Ovary (tissue), 7 donors: ENCODE measurements at regions not wholly inside any gene's neighbourhood (a gene's known extent, or its start where the extent isn't known, plus 50 kb on each side); places are given as distances from the start of the nearest gene placed in this dataset.

Experiments used
- DNase-seq, 5 donors: peaks; one replicate each; pipeline ENCODE4 v3.0.0-alpha.2; 2019 to 2020
- H3K27ac ChIP-seq, 2 donors: fragments of 200-600 bp; one replicate each; pipeline versions ENCODE4 v1.5.1 to v1.8.0; 2019 to 2022
- H3K27me3 ChIP-seq: fragments of 200-600 bp; one replicate; pipeline ENCODE4 v1.8.0; 2022
- H3K36me3 ChIP-seq: fragments of 200-600 bp; sonication (generic); one replicate; pipeline ENCODE4 v1.5.1; 2019
- H3K4me1 ChIP-seq: one replicate; pipeline ENCODE4 v1.8.1; 2013; ENCODE audit warnings: mild to moderate bottlenecking, moderate library complexity; ENCODE audit not compliant: insufficient read depth
- H3K4me3 ChIP-seq: fragments of 200-600 bp; sonication (generic); one replicate; pipeline ENCODE4 v1.5.1; 2017
- H3K9me3 ChIP-seq, 2 donors: fragments of 200-600 bp in 1 of 2; sonication (generic) in 1 of 2; one replicate each; pipeline versions ENCODE4 v1.5.1 to v1.8.1; 2013 to 2019; ENCODE audit warnings: mild to moderate bottlenecking in 1 of 2, moderate library complexity in 1 of 2
- CTCF ChIP-seq, 3 donors: fragments of 450-650 bp in 2 of 3; fragments of 200-600 bp in 1 of 3; IDR thresholded peaks; one replicate each; pipeline versions ENCODE4 v1.5.1 to v1.8.0; 2016 to 2022; ENCODE audit warnings: antibody characterized with exemption in 3 of 3, mild to moderate bottlenecking in 1 of 3
- EP300 ChIP-seq: sonication (generic); formaldehyde crosslinking; IDR thresholded peaks from one replicate; pipeline ENCODE4 v1.6.1; 2017; ENCODE audit warnings: antibody characterized with exemption
- POLR2A ChIP-seq: fragments of 450-650 bp; IDR thresholded peaks from one replicate; pipeline ENCODE4 v1.6.1; 2017; ENCODE audit warnings: antibody characterized with exemption, mild to moderate bottlenecking, moderate library complexity
- WGBS, 3 donors: extraction: QIAGEN DNeasy Blood & Tissue Kit in 1 of 3; methylation state at CpG; one replicate each; pipeline versions ENCODE4 v1.1.5 to v1.1.7; 2013 to 2017; 5-methylcytosine and 5-hydroxymethylcytosine counted together
- intact Hi-C, 4 donors: fragments of 100-400 bp; cut with DNase I; formaldehyde crosslinking; loops; one replicate each; pipeline versions ENCODE4 v1.11.0 to v1.15.1; 2022 to 2023
- donor health status: DM: no; HTN: no; CAD: no; lungs with moderate emphysema.
- donor health status: DM: no; HTN: no; CAD: no.
- donor health status: Bipolar disorder and iron deficiency.
- donor health status: DM: no; HTN: no; CAD: no.
- donor health status: DM: yes; HTN: yes; CAD: no.

GRCh38 chr10:88049204-88049603 is 185.8 kb downstream of the PTEN start:
- no peaks in the 10 kb centered on the region for H3K36me3 ChIP-seq
- no peaks in the 10 kb centered on the region for H3K9me3 ChIP-seq
- no peak for DNase-seq
- no peak overlapping the region for H3K27ac ChIP-seq
- H3K27me3 ChIP-seq = no peaks in the 10 kb centered on the region
- H3K4me3 ChIP-seq = no peak overlapping the region
- H3K4me1 ChIP-seq = no peaks in the 10 kb centered on the region
- TF ChIP-seq CTCF (IDR thresholded peaks at IDR 0.05) (no peak), EP300 (no peak), POLR2A (no peak)
- intact Hi-C loops = no loop called here
- WGBS, 3 donors = 88 to 92% (median 89%) methylated on average over 3 of the region's 3 CpGs

- no peak overlapping the region for H3K4me3 ChIP-seq
- H3K27ac ChIP-seq = no peak overlapping the region
- no peak for TF ChIP-seq EP300
- no peak for TF ChIP-seq CTCF (IDR thresholded peaks at IDR 0.05)
- TF ChIP-seq POLR2A = no peak
- no peaks in the 10 kb centered on the region for H3K36me3 ChIP-seq
- no peak for DNase-seq
- intact Hi-C loops = no loop called here
- 89 to 93% (median 90%) methylated on average over 1 of the region's 1 CpG for WGBS, 3 donors
- peaks cover 2% of the 10 kb centered on the region for H3K4me1 ChIP-seq
- no peaks in the 10 kb centered on the region for H3K27me3 ChIP-seq
- no peaks in the 10 kb centered on the region for H3K9me3 ChIP-seq
Observed at GRCh38 chr10:88057720-88058119, 194.3 kb downstream of the PTEN start.

GRCh38 chr10:88058750-88059149 is 195.3 kb downstream of the PTEN start:
- H3K9me3 ChIP-seq = no peaks in the 10 kb centered on the region
- H3K27me3 ChIP-seq = no peaks in the 10 kb centered on the region
- TF ChIP-seq CTCF (IDR thresholded peaks at IDR 0.05) = no peak
- TF ChIP-seq EP300 = no peak
- no peak for TF ChIP-seq POLR2A
- H3K27ac ChIP-seq = no peak overlapping the region
- intact Hi-C loops = no loop called here
- peaks cover 9% of the 10 kb centered on the region for H3K4me1 ChIP-seq
- 83 to 96% (median 84%) methylated on average over 4 of the region's 4 CpGs for WGBS, 3 donors
- no peaks in the 10 kb centered on the region for H3K36me3 ChIP-seq
- no peak overlapping the region for H3K4me3 ChIP-seq
- no peak for DNase-seq

GRCh38 chr10:88059190-88059589 is 195.8 kb downstream of the PTEN start:
- 71 to 84% (median 71%) methylated on average over 4 of the region's 4 CpGs for WGBS, 3 donors
- H3K27ac ChIP-seq = no peak overlapping the region

More at GRCh38 chr10:88059190-88059589, 195.8 kb downstream of the PTEN start:
- Histone ChIP-seq H3K9me3 (no peaks in the 10 kb centered on the region), H3K4me1 (peaks cover 9% of the 10 kb centered on the region), H3K4me3 (no peak overlapping the region), H3K27me3 (no peaks in the 10 kb centered on the region), H3K36me3 (no peaks in the 10 kb centered on the region)
- intact Hi-C loops = no loop called here
- no peak for DNase-seq
- TF ChIP-seq POLR2A = no peak
- TF ChIP-seq EP300 = no peak
- no peak for TF ChIP-seq CTCF (IDR thresholded peaks at IDR 0.05)
